ENCODE measurements at regions not wholly inside any gene's neighbourhood (a gene's known extent, or its start where the extent isn't known, plus 50 kb on each side); places are given as distances from the start of the nearest gene placed in this dataset.

GRCh38 chr21:24118738-24119459, 1488.4 kb downstream of the MRPL39 start:
- DNase-seq (ENCODE audit: low spot score): no peak

- DNase-seq (ENCODE audit: low spot score): no peak
These were observed 1492.1 kb downstream of the MRPL39 start for GRCh38 chr21:24115141-24115540.

- no peak for DNase-seq (ENCODE audit: low spot score)
These were observed 1495.3 kb downstream of the MRPL39 start for GRCh38 chr21:24112020-24112419.

- no peak for DNase-seq (ENCODE audit: low spot score)
These were observed 1496.4 kb downstream of the MRPL39 start for GRCh38 chr21:24110846-24111245.

- DNase-seq (ENCODE audit: low spot score): no peak
These were observed 1510.1 kb downstream of the MRPL39 start for GRCh38 chr21:24097181-24097580.

- no peak for DNase-seq (ENCODE audit: low spot score)
These were observed 1510.6 kb downstream of the MRPL39 start for GRCh38 chr21:24096651-24097050.

- DNase-seq (ENCODE audit: low spot score): no peak
These were observed 1514.2 kb downstream of the MRPL39 start for GRCh38 chr21:24093032-24093431.

GRCh38 chr21:24076179-24076578, 1531.1 kb downstream of the MRPL39 start:
- no peak for DNase-seq (ENCODE audit: low spot score)

- DNase-seq (ENCODE audit: low spot score): no peak
These were observed 1551.6 kb downstream of the MRPL39 start for GRCh38 chr21:24055696-24056095.

- DNase-seq (ENCODE audit: low spot score): no peak
These were observed 1557.0 kb downstream of the MRPL39 start for GRCh38 chr21:24050231-24050630.

- no peak for DNase-seq (ENCODE audit: low spot score)
These were observed 1560.3 kb downstream of the MRPL39 start for GRCh38 chr21:24046829-24047443.

- no peak for DNase-seq (ENCODE audit: low spot score)
These were observed 1561.5 kb downstream of the MRPL39 start for GRCh38 chr21:24045775-24046215.

GRCh38 chr21:24045373-24045772, 1561.9 kb downstream of the MRPL39 start:
- no peak for DNase-seq (ENCODE audit: low spot score)

GRCh38 chr21:24042687-24043086, 1564.6 kb downstream of the MRPL39 start:
- no peak for DNase-seq (ENCODE audit: low spot score)

GRCh38 chr21:24032709-24033232, 1574.5 kb downstream of the MRPL39 start:
- no peak for DNase-seq (ENCODE audit: low spot score)

GRCh38 chr21:24027396-24027795, 1579.9 kb downstream of the MRPL39 start:
- no peak for DNase-seq (ENCODE audit: low spot score)

- no peak for DNase-seq (ENCODE audit: low spot score)
These were observed 1582.2 kb downstream of the MRPL39 start for GRCh38 chr21:24025101-24025500.

GRCh38 chr21:24023936-24024335, 1583.3 kb downstream of the MRPL39 start:
- no peak for DNase-seq (ENCODE audit: low spot score)

GRCh38 chr21:24023402-24023801, 1583.9 kb downstream of the MRPL39 start:
- DNase-seq (ENCODE audit: low spot score): no peak

- DNase-seq (ENCODE audit: low spot score): no peak
These were observed 1592.9 kb downstream of the MRPL39 start for GRCh38 chr21:24014381-24014780.

- no peak for DNase-seq (ENCODE audit: low spot score)
These were observed 1596.2 kb downstream of the MRPL39 start for GRCh38 chr21:24011087-24011486.

- DNase-seq (ENCODE audit: low spot score): no peak
These were observed 1599.7 kb downstream of the MRPL39 start for GRCh38 chr21:24007592-24007991.

- no peak for DNase-seq (ENCODE audit: low spot score)
These were observed 1620.3 kb downstream of the MRPL39 start for GRCh38 chr21:23986987-23987386.

- no peak for DNase-seq (ENCODE audit: low spot score)
These were observed 1621.1 kb downstream of the MRPL39 start for GRCh38 chr21:23986214-23986613.
